Stimulated activated CD8-positive, alpha-beta memory T cell treated with anti-CD3 and anti-CD28 coated beads, Interleukin-12 subunit alpha, Interleukin-12 subunit beta, amount 100 ng/mL, for 24 hours (primary cell): ENCODE measurements at regions not wholly inside any gene's neighbourhood (a gene's known extent, or its start where the extent isn't known, plus 50 kb on each side); places are given as distances from the start of the nearest gene placed in this dataset.

Experiments used
- DNase-seq: peaks from one replicate; pipeline ENCODE4 v3.0.0-alpha.2; 2020; ENCODE audit errors: extremely low read depth

DNA sequence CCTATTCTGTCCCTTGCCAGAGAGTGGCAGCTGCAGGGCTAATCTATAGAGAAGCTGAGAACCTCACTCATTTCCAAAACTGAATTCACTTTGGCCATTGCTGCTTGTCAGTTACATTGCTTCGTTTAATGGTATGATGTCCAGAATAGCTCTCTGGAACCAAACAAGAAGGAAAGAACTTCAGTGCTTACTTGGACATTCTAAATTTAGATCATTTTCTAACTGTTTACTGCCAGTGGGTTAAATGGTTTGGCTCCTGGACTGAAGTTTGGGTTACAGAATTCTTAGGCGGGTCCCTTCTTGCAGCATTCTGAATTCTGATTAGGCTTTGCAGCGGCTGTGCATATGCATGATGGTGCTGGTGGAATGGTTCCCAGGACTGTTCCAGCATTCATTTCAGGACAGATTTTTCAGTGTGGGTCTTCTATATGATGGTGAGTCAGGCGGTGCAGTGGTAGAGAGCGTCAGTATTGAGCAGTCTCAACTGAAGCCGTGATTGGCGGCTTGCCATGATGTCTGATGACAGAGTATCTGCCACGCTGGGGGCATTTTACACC lies 148.7 kb downstream of the DYRK2 start:
- DNase-seq: no peak

DNA sequence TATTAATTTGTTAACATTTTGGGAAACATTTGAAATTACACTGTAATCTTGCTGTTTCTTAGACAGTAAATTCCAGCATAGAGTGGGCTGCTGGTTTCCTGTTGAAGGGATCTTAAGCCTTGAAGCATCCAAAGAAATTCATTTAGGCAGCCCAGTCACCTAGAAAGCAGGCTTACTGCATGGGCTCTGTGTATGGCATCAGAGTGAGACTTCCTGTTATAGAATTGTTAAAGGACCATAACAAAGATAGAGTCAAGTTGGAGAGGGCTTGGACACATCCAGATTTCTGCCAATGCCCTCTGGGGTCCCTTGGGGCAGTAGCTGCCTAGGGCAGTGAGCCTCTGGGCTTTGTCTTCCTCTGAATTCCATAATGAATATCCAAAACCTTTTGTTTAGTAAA lies 149.2 kb downstream of the DYRK2 start:
- DNase-seq: no peak

DNA sequence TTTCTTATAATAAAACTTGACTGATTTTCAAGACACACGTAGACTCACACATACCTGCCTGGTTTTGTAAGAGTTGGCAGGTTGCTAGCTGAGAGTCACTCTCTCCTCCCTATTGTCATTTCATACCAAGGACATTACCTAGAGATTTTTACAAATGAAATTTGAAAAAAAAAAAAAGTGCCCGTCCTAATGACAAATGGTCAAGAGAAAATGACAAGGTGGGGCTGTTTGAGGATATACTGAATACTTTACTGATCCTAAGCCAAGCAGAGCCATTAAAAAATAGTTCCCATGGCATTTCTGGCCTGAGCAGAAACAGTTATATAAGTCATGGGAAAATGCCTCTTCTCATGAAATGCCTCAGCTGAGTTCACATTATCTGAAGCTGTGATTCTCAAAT lies 150.2 kb downstream of the DYRK2 start:
- DNase-seq: no peak

DNA sequence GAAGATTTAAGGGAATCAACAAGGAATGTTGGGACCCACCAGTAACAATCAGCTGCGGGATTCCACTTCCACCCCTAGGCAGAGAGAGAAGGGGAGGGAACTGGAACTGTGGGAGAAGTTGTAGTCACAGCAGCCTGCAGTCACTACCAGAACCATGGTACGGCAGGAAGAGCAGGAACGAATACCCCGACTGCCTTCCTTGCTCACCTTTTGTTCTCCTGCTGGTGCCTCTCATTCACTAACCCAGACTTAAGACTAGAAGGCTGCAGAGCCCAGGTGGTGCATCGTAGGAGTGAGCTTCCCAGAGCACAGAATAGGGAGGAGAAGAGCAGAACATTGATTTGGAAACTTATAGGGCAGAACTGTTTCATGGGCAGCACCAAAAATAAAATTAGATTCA lies 154.2 kb downstream of the DYRK2 start:
- DNase-seq: no peak

DNA sequence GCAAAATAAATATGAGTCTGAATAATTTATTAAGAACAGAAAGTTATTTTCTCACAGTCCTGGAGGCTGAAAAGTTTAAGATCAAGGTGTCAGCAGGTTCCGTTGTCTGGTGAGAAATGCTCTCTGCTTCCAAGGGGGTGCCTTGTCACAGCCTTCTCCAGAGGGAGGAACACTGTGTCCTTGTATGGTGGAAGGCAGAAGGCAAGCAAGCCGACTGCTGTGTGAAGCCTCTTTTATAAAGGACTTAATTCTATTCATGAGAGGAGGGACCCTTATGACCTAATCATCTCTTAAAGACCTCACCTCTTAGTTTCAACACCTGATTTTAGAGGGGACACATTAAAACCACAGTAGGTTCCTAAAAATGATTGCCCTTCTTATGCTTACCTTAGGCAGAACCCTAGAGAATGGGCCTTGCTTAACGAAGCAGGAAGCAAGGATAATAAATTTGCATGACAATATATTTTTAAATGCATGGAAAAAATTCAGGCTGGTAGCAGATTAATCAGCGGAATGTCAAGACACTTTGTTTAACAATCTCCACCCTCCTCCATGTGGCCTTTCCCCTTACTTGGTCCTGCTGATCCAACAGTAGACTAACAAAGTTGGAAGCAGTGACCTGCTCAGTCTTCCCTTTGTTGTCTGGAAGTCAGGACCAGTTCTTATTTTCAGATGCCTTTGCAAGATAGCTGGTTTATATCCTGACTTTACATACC lies 154.9 kb downstream of the DYRK2 start:
- DNase-seq: no peak

DNA sequence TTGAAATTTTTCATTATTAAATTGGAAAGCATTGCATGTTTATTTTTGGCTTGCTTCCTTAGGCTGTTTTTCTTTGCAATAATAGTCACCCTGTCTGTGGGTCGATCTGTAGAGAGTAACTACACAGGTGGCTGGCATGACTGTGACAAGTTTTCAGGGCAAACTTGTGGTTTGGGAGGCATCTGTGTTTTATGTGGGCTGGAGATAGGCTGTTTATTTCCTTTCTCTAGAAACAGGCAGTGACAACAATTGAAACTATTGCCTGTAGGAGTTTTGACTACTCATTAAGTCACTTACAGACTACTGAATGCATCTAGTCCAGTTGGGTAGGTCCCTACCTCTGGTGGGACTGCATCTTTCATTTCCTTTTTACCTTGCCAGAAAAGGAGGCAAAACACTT lies 155.6 kb downstream of the DYRK2 start:
- DNase-seq: peak; percentile 15

DNA sequence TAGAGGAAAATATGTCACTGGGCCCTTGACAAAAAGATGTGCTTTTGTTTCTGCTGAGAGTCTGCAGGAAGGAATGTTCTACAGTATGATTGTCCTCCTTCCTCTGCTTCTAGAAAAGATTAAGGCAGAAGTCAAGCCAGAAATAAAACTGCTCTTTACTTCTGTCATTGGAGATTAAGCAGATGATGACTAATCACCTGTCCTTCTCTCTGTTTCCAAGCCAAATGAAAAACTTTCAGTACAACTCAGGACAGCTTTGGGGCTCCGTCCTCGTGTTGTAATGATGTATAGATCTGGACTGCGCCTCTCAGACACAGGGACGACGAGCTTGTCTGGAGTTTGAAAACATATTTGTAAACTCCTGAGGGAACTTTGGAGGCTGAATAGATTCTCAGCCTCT lies 159.3 kb downstream of the DYRK2 start:
- DNase-seq: no peak

DNA sequence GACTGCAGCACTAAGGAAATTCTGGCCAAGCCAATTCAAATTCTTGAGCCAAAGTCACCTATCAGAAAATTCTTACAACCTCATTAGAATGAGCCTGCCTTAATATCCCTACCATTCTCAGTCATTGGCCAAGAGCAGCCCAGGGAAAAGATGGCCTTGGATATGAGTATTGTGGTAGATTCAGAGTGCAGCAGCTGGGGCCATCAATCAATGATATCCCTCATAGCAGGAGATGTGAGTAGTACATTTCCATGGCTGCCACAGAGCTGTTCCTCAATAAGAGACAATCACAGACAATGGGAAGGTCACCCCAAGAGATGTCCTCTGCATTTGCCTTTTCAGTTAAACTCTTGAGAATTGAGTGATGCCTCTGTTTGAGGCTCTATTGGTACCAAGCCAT lies 161.6 kb downstream of the DYRK2 start:
- DNase-seq: no peak

DNA sequence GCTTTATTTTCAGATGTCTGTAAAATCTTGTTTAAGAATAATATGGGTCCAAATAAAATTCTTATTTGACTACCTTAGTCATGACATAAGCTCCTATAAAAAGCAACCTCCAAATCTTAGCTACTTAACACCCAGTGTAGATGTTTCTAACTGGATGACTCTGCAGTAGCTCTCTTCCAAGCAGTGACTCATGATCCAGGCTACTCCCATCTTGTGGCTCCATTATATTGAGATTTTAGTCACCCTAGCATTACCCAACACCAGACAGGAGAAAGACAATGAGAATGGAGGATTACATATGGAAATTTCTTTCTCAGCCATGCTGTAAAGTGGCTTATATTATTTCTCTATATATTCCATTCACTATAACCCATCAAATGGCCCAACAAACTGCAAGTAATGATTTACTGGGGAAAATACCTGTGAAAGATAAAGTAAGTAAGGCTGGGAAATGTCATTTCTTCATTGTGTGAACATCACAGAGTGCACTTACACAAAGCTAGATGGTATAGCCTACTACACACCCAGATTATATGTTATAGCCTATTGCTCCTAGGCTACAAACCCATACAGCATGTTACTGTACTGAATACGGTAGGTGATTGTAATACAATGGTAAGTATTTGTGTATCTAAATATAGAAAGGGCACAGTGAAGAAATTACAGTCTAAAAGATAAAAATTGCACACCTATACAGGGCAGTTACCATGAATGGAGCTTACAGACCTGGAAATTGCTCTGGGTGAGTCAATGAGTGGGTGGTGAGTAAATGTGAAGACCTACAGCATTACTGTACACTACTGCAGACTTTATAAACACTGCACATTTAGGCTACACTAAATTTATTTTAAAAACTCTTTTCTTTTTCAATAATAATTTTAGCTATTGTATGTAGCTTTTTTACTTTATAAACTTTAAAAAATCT lies 163.2 kb downstream of the DYRK2 start:
- DNase-seq: no peak

DNA sequence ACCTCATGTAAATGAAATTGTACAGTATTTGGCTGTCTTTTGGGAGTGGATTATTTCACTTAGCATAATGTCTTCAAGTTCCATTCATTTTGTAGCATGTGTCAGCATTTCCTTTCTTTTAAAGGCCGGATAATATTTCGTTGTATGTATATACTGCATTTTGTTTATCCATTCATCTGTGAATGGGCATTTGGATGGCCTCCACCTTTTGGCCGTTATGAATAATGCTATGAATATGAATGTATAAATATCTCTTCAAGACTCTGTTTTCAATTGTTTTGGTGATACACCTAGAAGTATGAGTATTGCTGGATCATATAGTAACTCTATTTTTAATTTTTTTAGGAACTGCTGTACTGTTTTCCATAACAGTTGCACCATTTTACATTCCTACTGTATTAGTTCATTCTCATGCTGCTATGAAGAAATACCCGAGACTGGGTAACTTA lies 164.9 kb downstream of the DYRK2 start:
- DNase-seq: no peak

DNA sequence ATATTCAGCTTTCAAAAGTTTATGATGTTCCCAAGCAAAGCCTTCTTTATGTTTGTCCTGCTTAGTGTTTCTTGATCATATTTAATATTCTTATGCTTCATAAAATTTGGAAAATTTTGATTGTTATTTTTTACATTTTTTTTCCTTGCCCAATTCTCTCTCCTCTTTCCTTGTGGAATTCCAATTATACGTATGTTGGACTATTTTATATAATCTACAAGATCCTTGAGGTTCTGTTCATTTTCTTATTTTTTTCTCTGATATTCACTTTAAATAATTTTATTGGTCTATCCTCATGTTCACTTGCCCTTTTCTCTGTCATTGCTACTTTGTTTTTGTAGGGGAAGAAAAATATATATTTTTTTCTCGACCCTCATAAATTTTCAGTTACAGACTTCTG lies 167.7 kb downstream of the DYRK2 start:
- no peak for DNase-seq

DNA sequence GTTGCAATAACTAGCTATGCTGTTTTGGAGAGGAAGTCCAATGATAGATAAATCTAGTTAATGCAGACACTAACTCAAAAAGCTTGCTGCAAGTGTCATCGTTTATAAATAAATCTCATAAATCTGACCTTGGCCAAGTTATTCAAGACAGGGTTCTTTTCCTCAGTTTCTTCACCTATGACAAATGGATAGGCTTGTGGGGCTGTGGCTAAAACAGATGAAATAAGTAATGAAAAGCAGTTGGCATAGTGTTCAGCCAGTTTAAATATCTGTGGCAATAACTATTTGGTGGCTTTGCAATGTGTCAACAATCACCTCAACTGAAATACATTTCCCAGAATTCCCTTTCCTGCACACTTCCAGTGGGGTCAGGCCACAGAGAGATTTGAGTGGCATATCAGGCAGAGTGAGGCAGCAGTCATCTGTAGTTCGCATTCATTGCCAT lies 169.9 kb downstream of the DYRK2 start:
- DNase-seq: no peak

DNA sequence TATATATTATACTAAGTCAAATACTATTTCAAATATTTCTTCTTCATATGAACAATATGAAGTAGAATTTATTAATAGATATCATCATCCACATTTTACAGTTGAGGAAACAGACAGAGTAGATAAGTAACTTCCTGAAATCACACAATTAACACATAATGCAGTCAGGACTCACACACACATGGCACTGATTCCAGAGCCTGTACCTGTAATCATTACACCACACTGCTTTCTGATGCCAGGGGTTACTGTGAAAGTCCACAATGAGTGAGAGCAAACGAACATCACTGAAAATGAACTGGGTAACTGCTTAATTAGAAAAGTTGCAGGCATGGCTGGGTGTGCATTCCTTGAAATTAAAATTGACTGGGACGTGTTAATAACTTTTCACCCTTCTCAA lies 169.3 kb upstream of the IFNG-AS1 start:
- no peak for DNase-seq

DNA sequence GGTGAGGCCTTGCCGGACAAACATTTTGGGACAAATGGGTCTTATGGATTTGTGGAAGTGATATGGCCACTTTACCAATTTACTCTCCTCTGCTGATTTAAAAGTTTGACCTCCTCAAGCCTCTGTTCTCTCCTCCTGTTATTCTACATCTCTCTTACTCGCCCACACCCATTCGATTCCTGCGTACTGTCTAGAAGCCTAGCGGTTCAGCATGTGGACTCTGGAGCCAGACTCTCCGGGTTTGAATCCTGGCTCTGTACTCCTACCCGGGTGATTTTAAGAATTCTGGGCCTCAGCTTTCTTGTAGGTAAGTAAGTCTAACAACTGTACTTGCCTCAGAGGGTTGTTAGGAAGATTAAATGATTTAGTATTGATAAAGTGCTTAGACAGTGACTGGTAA lies 168.6 kb upstream of the IFNG-AS1 start:
- no peak for DNase-seq

DNA sequence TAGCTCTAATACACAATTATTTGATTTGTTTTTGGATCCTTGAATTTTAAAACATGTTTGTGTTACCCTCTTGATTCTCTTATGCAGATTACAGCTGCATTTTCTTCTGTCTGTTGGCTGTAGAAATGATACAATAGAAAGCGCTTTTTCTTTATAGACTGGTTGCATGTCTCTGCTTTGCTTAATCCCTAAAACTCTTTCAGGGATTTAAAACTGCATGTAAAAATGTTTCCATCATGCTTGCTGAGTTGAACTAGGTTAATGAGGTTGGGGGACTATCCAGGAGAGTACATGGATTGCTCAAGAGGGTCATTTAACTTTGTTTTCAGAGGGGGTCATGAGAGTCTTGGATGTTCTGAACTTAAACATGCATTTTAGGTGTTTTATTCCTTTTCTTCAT lies 166.4 kb upstream of the IFNG-AS1 start:
- no peak for DNase-seq

DNA sequence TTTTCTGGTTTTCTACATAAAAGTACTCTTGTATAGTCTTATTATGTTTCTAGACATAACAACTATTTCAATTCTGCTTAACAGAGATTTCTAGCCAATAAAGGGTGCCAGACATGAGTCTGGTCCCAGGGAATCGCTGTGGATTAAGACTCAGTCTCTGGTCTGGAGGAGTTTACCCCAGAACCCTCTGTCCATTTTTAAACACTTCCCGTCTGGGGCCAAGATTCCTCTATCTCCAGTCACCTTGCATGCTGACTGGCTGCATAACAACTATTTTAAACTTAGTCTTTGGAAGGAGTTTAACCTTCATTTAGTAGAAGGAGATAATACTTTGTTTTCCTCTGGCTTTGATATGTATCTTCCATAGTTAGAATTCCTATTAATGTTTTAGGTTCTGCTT lies 163.1 kb upstream of the IFNG-AS1 start:
- no peak for DNase-seq

DNA sequence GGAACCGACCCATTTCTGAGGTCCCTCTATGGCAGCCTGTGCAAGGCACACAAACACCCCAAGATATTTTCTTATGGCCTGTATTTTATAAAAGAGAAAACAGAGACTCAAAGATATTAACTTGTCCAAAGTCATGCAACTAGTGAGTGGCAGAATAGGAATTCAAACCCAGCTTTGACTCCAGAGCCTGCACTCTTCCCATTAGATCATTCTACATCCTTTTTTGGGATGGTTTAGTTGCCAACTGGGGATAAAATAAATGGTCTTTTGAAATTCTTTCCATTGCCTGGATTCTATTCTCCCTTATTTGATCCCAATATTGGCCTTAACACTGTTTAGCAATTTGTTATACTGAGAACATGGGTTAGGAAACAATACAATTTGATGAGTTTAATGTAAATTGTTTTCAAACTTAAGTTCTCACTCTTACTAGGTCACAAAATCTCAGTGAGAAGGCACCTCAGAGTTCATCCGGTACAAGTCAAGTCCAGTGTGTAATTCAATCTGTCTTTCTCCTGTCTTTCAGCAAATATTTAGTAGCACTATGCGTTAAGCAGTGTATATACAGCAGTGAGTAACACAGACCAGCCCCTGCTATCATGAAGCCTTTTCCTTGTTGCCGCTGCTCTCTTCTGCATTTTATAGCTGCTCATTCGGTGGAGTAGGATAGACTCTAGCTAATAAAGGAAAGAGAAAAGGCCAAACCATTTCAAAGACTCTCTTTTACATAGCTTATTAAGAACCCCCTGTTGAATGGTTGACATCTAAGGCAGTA lies 162.1 kb upstream of the IFNG-AS1 start:
- no peak for DNase-seq

DNA sequence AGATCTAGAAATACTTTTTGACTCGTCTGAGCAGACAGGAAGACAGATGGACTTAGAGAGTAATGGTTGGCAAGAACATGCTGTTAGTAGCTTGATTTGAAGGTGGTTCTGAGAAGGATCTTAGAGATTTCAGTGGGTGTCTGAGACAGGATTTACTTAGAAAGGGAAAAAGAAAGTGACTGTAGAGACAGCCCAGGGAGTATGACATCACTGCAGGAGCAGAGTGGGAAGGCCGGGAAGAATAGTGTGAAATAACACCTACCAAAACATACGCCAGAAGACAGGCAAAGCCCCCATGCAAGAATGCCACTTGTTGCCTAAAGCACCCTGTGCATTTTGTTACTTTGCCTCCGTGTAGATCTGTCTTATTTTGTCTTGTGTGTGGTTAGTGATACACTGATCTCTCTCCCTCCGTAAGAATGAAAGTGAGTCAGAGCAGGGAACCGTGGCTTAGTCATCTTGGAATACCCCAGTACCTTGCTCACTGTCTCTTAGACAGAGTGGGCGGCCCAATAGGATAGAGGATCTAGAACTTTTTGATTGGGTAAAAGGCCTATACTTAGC lies 161.3 kb upstream of the IFNG-AS1 start:
- DNase-seq: peak; percentile 22

DNA sequence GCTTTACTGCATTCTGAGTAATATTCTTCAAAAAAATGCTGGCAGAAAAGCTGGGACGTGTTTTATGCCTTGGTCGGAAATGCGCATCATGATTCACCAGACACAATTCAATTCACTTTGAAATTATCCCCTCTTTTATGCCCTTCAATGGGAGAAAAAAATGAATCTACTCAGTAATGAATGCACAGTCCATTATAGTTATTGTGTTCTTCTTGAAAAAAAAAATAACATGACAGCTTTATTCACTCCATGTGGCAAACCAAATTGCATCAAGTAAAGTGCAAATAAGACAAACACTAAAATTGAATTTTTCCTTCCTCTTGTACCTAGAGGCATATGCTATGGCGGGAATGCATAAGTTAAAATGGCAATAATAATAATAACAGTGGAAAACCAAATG lies 159.4 kb upstream of the IFNG-AS1 start:
- no peak for DNase-seq

DNA sequence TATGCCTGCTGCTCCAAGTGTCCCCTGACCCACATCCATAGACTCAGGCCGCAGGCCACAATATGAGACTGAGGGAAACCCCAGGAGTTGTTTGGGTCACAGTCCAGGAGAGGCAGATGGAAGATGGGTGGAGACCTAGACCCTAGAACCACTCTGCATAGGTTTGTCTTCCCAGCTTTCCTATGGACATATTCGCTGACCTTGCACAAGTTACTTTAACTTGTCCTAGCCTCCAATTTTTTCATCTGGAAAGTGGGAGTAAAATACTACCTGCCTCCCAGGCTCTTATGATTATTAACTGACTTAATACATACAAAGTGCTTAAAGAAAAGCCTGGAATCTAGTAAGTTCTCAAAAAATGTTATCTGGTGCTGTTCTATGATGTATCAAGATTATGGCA lies 157.1 kb upstream of the IFNG-AS1 start:
- no peak for DNase-seq

DNA sequence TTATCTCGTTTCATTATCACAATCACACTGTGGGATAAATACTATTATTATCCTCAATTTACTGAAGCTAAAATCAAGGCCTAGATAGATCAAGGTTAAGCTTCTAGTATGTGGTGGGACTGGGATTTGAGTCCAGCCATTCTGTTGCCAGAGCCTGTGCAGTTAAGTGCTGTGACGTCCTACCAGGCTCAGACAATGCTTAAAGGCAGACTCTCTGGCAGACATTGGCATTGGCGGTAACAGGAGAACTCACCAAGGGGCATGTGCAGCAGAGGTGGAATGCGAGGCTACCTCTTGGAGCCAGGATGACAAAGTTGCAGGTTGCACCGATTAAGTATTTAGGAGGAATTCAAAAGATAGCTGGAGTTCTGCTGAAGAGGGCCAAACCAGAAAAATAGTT lies 155.6 kb upstream of the IFNG-AS1 start:
- no peak for DNase-seq

DNA sequence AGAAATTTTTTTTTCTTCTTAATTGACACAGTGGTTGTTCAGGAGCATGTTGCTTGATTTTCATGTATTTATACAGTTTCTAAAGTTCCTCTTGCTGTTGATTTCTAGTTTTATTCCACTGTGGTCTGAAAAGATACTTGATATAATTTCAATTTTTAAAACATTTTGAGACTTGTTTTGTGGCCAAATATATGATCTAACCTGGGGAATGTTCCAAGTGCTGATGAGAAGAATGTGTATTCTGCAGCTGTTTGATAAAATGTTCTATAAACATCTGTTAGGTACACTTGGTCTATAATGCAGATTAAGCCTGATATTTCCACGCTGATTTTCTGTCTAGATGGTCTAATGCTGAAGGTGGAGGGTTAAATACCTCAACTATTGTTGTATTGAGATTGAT lies 151.4 kb upstream of the IFNG-AS1 start:
- no peak for DNase-seq
